HG03135 (cell line): ENCODE measurements at regions not wholly inside any gene's neighbourhood (a gene's known extent, or its start where the extent isn't known, plus 50 kb on each side); places are given as distances from the start of the nearest gene placed in this dataset.
A peak's percentile ranks its signal among the peaks of the same experiment; 100 is the strongest.
"Not testable (repeated sequence)": the region's sequence is repeated elsewhere in the genome, so short reads cannot be mapped to it uniquely, and the experiment has no call there.

ENCODE experiments used
- ATAC-seq: cut with Tn5 transposase; IDR thresholded peaks from one replicate; pipeline ENCODE4 v1.9.1; 2021; ENCODE audit warnings: mild to moderate bottlenecking, moderate library complexity; ENCODE audit not compliant: unreplicated experiment

DNA sequence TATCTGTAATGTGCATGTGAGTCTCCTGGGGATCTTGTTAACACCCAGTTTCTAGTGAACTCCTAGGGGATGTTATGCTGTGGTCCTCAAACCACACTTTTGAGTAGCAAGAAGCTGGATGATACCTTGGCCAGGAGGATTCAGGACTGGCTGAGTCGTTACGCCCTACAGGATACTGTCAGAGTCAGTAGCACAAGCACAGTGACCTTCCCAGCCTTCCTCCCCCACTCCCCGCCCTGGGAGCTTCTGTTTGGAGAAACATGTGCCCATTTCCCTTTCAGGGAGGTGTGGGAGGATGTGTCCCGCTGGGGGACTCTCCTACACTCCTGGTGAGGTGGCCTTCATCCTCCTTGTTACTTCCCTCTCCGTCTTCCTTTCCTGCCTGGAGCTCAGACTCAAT is 76.4 kb upstream of the TRPM1 start:
- ATAC-seq = no peak

DNA sequence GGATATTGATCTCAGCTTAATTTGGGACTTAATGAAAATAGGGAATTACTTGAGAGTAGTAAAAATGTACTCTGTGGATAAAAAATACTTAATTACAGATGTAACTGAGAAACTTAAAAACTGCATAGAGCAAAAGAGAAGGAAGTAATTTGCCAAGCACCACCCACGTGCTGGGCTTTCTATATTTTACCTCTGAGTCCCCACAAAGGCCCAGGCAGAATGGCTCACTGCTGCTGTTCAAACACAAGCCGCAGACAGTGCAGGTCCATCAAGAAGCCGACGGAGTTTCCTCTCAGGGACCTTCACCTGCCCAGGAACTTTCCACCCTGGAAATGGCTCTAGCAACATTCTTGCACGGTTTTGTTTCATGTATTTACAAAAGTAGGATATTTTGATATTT is 77.2 kb upstream of the TRPM1 start:
- ATAC-seq = no peak

- ATAC-seq = no peak
Measured at GRCh38 chr15:31179693-31180092, 78.2 kb upstream of the TRPM1 start.

DNA sequence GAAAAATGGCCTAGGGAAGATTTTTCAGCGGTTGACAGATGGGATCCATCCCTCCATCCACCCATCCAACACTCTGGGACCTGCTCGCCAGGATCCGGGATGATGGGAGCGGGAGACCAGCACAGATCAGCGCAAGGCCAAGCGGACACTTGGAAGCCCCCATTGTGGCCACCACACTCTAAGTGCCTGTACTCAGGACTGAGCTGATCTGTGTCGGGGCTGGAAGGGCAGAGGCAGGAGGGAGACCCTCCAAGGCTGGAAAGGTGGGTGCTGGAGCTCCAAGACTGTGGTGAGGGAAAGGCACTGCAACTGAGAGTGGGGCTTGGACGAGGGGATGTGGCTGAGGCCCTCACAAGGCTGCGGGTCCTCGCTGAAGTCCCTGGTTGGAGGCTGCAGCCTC is 91.8 kb upstream of the TRPM1 start:
- no peak for ATAC-seq

DNA sequence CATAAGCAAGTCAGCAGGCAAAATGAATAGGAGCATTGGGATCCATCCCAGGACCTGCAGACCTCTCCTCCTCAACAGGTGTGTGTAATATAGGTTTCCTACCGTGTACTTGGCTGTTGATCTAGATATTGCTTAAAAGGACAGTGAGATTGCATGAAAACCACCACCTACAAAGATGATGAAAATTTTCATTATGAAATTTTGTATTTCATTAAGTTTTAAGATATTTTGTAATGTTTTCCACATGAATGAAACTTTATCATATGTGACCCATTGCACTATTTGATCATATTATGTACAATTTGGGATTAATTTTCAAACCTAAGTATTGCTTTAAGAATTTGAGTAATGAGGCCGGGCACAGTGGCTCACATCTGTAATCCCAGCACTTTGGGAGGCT is 94.3 kb upstream of the TRPM1 start:
- no peak for ATAC-seq

DNA sequence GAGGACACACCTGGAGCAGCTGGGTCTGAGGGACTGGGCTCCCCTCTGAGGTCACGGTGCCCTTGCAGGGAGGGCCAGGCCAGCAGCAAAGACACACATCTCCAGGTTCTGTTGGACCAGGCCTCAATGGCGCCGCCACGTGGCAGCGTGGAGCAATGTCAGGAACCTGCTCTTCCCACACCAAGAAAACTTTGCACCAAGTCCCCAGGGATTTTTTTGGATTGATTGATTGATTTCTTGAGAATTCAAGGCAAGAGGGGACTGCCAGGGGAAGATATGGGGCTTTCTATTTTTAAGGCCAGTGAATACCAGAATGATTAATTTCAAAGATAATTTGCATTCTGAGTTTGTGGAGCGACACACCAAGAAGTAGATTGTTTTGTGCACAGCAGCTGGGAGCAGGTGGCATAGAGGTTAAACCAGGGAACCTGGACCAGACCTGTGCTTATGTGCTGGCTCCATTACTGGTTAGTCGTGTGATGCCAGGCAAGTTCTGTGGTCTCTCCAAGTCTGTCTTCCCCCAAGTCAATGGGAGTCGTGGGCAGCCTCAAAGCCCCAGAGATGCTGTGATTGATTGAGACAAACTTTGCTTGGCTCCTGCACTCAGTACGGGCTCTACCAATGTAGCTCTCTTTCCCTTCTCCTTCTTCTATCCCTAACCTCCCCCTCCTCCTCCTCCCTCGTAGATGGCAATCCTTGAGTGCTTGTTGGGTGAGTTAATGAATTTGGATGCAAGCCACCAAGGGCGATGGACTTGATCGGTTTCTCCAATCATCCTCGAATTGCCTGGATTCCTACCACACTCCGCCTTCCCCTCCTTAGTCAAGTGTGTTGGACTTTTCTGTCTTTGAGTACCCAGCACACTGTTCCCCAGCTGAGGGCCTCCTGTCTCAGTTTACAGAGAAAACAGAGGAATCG is 96.2 kb upstream of the TRPM1 start:
- ATAC-seq = no peak

DNA sequence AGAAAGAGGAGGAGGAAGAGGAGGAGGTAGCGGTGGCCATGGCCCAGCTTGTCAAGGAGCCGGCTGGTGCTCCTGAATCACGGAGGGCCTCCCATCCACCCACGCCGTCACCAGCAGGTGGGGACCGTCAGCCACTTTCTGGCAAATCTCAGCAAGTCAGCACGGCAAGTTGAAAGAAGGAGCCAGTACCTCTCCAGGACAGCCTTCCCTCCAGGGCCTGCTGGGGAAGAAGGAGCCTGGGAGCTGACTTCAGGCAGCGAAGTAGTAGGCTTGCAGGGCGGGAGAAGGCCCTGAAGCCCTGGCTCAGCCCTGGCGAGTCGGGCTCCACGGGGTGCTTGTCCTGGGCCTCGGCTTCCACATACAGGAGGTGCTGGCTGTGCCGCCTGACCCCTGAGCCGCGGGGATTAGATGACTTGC is 99.2 kb upstream of the TRPM1 start:
- no peak for ATAC-seq

DNA sequence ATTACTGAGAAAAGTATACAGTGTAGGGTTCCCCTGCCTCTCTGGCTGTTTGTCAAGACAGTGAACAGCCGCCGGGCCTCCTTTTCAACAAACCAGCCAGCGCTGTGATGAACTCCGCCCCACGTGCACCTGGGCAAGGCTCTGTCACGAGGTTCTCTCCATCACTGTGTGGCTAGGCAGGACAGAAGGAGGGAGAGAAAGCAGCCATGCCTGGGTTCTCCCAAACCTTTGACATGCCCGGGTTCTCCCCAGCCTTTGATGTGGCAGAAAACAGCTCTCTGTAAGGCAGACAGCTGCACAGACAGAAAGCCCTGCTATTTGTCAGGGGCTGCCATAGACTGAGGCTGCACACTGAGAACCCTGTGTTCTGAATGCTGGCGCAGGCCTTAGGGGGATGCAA is 101.4 kb upstream of the TRPM1 start:
- ATAC-seq = no peak

DNA sequence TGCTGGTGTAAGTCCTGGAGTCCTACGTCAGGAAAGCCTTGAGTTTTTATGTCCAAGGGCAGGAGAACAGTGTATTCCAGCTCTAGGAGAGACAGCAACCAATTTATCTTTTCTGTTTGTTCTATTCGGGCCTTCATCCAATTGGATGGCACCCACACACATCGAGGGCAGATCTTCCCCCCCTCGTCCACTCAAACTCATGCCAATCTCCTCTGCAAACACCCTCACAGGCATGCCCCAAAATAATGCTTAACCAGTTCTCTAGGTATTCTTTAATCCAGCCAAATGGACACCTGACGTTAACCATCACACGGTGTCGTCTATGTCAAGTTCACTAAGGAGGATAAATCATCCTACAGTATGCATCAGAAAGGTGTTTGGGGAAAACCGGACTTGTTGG is 102.5 kb upstream of the TRPM1 start:
- no peak for ATAC-seq

- no peak for ATAC-seq
Measured at GRCh38 chr15:31206386-31207181, 105.1 kb upstream of the TRPM1 start.

DNA sequence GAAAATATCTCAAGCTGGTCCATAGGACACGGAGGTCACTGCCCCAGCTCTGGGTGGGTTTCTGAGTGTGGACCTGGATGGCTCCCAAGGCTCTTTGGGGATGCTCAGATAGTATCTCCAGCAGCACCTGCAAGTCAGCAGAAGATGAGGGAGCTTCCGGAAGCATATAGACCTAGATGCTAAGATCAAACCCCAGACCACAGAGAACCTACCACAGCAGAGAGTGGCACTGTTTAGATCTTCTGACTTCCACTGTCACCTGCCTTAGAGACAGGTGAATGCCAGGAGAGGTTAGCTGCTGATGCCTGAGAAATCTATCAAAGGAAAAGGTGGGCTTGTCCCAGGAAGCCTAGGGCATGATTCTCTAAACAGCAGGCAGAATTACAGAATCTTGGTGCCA is 105.7 kb upstream of the TRPM1 start:
- ATAC-seq = no peak

DNA sequence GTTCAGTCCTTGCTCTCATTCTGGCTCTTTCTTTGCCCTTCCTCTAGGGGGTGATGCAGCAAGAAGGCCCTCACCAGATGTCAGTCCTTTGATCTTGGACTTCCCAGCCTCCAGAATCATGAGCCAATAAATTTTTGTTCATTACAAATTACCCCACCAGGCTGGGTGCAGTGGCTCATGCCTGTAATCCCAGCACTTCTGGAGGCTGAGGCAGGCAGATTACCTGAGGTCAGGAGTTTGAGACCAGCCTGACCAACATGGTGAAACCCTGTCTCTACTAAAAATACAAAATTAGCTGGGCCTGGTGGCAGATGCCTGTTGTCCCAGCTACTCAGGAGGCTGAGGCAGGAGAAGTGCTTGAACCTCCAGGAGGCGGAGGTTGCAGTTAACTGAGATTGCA is 106.3 kb upstream of the TRPM1 start:
- ATAC-seq = not testable (repeated sequence)

GRCh38 chr15:31208817-31209216 is 107.3 kb upstream of the TRPM1 start:
- ATAC-seq = no peak

GRCh38 chr15:31211353-31211752 is 109.8 kb upstream of the TRPM1 start:
- ATAC-seq = no peak

DNA sequence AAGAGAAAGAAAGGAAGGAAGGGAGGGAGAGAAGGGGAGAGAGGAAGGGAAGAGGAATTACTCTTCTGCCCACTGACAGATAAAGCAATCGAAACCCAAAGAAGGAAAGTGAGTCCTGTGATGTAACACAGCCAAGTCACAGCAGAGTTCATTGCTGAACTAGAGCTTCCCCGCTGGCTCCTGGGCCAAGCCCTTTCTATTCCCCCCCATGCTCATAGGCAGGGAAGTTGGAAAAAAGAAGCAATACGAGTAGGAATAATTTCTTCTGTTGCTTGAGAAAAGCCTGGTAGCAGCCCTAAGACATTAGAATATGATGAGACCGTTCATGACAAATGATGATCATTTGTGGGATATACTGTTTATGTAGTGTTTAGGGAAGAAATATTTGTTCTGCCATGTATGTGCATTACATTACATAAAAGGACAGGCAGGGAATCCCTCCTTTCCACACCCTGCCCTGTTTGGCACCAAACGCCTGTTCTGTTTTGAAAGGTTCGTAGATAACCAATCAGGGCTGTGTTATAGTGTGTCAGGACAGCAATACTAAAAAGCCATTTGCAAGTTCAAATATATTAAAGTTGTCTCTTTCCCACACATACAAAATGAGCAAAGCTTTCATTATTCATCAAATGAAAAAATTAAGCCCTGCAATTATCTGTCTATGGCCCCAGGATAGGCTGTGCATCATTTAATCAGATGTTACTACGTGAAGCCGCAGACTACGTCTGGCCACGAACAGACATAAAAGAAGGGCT is 111.0 kb upstream of the TRPM1 start:
- ATAC-seq = no peak

GRCh38 chr15:31214158-31214863 is 112.3 kb upstream of the KLF13 start:
- ATAC-seq = no peak

GRCh38 chr15:31214864-31215489 is 111.7 kb upstream of the KLF13 start:
- no peak for ATAC-seq

DNA sequence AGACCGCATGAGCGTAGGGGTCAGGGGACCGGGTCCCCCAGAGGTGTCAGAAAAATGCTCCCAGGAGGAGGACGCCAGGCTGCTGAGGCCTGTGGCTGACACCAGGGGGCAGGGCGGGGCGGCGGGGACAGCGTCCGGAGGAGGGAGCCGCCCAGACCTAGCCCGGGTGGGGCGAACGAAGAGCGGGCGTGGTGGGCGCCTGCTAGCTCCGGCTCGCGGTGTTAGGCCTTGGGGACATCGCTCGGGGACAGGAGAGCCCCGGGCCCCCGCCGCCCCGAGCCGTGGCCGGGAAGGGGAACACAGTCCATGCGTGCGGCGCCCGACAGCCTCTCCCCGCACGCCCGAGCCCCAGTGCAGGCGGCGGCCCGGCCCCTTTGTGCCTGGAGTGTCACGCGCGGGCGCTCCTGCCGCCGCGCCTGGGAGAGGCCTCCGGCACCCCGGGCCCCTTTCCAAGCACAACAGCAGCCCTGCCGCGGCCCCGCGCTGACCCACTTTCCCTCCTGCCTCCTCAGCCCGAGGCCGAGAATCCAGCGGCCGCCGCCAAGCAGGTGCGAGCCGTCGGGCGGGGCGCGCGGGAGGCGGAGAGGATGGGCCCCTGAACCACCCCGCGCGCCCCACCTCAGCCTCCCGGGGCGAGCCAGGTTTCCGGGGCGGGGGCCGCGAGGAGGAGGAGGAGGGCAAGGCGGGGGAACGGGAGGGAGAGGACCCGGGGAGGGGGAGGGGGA is 111.0 kb upstream of the KLF13 start:
- ATAC-seq = peak; percentile 79

- peak; percentile 34 for ATAC-seq
Measured at GRCh38 chr15:31216215-31216911, 110.3 kb upstream of the KLF13 start.
